ENCODE measurements at regions not wholly inside any gene's neighbourhood (a gene's known extent, or its start where the extent isn't known, plus 50 kb on each side); places are given as distances from the start of the nearest gene placed in this dataset.

DNA sequence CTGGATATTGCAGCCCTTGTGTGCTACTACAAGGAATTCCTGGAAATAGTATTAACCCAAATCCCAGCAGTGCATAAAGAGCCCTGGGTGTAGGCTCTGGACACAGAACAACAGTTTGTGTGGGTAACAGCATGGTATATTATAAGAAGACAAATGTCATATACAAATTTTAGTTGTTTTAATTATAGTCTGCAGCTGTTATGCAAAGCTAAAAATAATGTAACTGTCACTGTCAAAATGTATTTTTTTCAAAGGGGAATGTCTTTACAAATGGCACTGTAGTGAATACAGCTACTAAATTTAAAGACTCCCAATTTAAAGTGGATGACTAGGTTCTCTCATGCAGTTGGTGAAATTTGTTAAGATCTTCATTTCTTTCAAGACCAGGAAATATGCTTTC is 339.0 kb downstream of the GPR37 start:
- TF ChIP-seq, protein P1, sequence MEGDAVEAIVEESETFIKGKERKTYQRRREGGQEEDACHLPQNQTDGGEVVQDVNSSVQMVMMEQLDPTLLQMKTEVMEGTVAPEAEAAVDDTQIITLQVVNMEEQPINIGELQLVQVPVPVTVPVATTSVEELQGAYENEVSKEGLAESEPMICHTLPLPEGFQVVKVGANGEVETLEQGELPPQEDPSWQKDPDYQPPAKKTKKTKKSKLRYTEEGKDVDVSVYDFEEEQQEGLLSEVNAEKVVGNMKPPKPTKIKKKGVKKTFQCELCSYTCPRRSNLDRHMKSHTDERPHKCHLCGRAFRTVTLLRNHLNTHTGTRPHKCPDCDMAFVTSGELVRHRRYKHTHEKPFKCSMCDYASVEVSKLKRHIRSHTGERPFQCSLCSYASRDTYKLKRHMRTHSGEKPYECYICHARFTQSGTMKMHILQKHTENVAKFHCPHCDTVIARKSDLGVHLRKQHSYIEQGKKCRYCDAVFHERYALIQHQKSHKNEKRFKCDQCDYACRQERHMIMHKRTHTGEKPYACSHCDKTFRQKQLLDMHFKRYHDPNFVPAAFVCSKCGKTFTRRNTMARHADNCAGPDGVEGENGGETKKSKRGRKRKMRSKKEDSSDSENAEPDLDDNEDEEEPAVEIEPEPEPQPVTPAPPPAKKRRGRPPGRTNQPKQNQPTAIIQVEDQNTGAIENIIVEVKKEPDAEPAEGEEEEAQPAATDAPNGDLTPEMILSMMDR (IDR thresholded peaks at IDR 0.05; ENCODE audit: low read length): no peak
- TF ChIP-seq EZH2 (IDR thresholded peaks at IDR 0.05; ENCODE audit: borderline replicate concordance, low read length): no peak

Measured in OCI-LY1 (cell line).